T-cell (primary cell): ENCODE measurements at regions not wholly inside any gene's neighbourhood (a gene's known extent, or its start where the extent isn't known, plus 50 kb on each side); places are given as distances from the start of the nearest gene placed in this dataset.

Experiments used
- ATAC-seq, 4 experiments: fragments of 200-7000 bp in 3 of 4; fragments of 150-1000 bp in 1 of 4; cut with Tn5 transposase; replicated peaks in 1 of 4; 1 replicate in 3 of 4; 2 replicates in 1 of 4; pipeline ENCODE4 v1.10.0; 2021; ENCODE audit warnings: moderate library complexity in 3 of 4, mild to moderate bottlenecking in 2 of 4, moderate number of reproducible peaks in 1 of 4
- CTCF ChIA-PET, 2 donors: fragments of 300-600 bp; sonication (Branson Sonifier 250); formaldehyde crosslinking; loops; one replicate each; lab custom pipeline; 2022; ENCODE audit warnings: antibody characterized with exemption in 2 of 2; lab: Charles Lee
- POLR2A ChIA-PET, 2 donors: fragments of 300-600 bp; sonication (Branson Sonifier 250); formaldehyde crosslinking; loops; one replicate each; lab custom pipeline; 2022; ENCODE audit warnings: antibody characterized with exemption in 2 of 2; lab: Charles Lee
- DNase-seq, 35 experiments: peaks; one replicate each; pipeline versions ENCODE4 v3.0.0 to v3.0.0-alpha.2; 2013 to 2023
- H3K27ac ChIP-seq: one replicate; pipeline ENCODE4 v1.5.1; 2013; ENCODE audit warnings: low read length
- H3K27me3 ChIP-seq, 2 experiments: replicated peaks in 1 of 2; 1 replicate in 1 of 2; 2 replicates in 1 of 2; pipeline versions ENCODE4 v1.6.1 to v1.7.0; 2013; ENCODE audit warnings: low read length in 1 of 2, mixed read lengths in 1 of 2; ENCODE audit not compliant: control insufficient read depth in 2 of 2, insufficient read depth in 2 of 2; ENCODE audit errors: extremely low read depth in 1 of 2
- H3K36me3 ChIP-seq, 2 donors: 1 replicate in 1 of 2; 2 replicates in 1 of 2; pipeline versions ENCODE4 v1.6.1 to v1.7.0; 2013; ENCODE audit warnings: low read length in 1 of 2; ENCODE audit not compliant: control insufficient read depth in 2 of 2, insufficient read depth in 1 of 2; ENCODE audit errors: extremely low read depth in 1 of 2
- H3K4me1 ChIP-seq, 2 experiments: 1 replicate in 1 of 2; 2 replicates in 1 of 2; pipeline versions ENCODE4 v1.6.1 to v1.7.0; 2013; ENCODE audit warnings: low read length in 2 of 2, mixed read lengths in 1 of 2; ENCODE audit not compliant: insufficient read depth in 2 of 2, control insufficient read depth in 1 of 2; ENCODE audit errors: extremely low read depth in 1 of 2
- H3K4me3 ChIP-seq, 2 donors: 1 replicate in 1 of 2; 2 replicates in 1 of 2; pipeline versions ENCODE4 v1.5.1 to v1.7.0; 2013; ENCODE audit warnings: mild to moderate bottlenecking in 2 of 2, low read length in 1 of 2, moderate library complexity in 1 of 2; ENCODE audit not compliant: control insufficient read depth in 1 of 2; ENCODE audit errors: extremely low read depth in 1 of 2
- H3K9me3 ChIP-seq: 2 replicates; pipeline ENCODE4 v1.7.0; 2013
- H3K27ac Mint-ChIP-seq, 2 donors: one replicate each; pipeline ENCODE4 v1.8.0; 2020 to 2021; ENCODE audit warnings: mild to moderate bottlenecking in 2 of 2, mixed read lengths in 2 of 2
- H3K27me3 Mint-ChIP-seq, 2 donors: one replicate each; pipeline ENCODE4 v1.8.0; 2021 to 2022; ENCODE audit warnings: mixed read lengths in 2 of 2
- H3K36me3 Mint-ChIP-seq: one replicate; pipeline ENCODE4 v1.8.0; 2021; ENCODE audit warnings: mixed read lengths
- H3K4me1 Mint-ChIP-seq, 3 donors: one replicate each; pipeline ENCODE4 v1.8.0; 2020 to 2022; ENCODE audit warnings: mixed read lengths in 3 of 3, mild to moderate bottlenecking in 1 of 3
- H3K4me3 Mint-ChIP-seq, 3 donors: one replicate each; pipeline ENCODE4 v1.8.0; 2020 to 2022; ENCODE audit warnings: mild to moderate bottlenecking in 3 of 3, mixed read lengths in 3 of 3, moderate library complexity in 3 of 3
- H3K9me3 Mint-ChIP-seq, 3 donors: one replicate each; pipeline ENCODE4 v1.8.0; 2020 to 2022; ENCODE audit warnings: mixed read lengths in 3 of 3
- WGBS: methylation state at CpG from one replicate; pipeline ENCODE4 v1.1.5; 2013; ENCODE audit warnings: missing lambda C conversion rate; ENCODE audit not compliant: insufficient coverage; 5-methylcytosine and 5-hydroxymethylcytosine counted together

GRCh38 chr9:82363198-82363597, 374.6 kb downstream of the SPATA31D1 start:
- Histone ChIP-seq H3K27me3 (no peaks in the 10 kb centered on the region), H3K9me3 (no peaks in the 10 kb centered on the region), H3K4me3 (no peak overlapping the region), H3K36me3 (no peaks in the 10 kb centered on the region), H3K4me1 (no peaks in the 10 kb centered on the region), H3K27ac (no peak overlapping the region)
- Mint-ChIP-seq H3K9me3 (peaks cover 0 to 6% (median 4%) of the 10 kb centered on the region in 3 donors), H3K36me3 (no peaks in the 10 kb centered on the region), H3K27ac (no peak overlapping the region), H3K4me1 (no peaks in the 10 kb centered on the region), H3K4me3 (no peak overlapping the region), H3K27me3 (no peaks in the 10 kb centered on the region)
- DNase-seq: no peak
- ChIA-PET CTCF (interaction anchor here in 1 of 2 donors (0.5 kb wide), 1 partner anchor 564 kb away, joined by 3 read pairs; no protein-coding TSS in a partner anchor), POLR2A (no interaction called here)
- WGBS: no CpG with 5 or more reads among the region's 5 CpGs
- ATAC-seq: no peak

GRCh38 chr9:82363682-82364081, 375.1 kb downstream of the SPATA31D1 start:
- Histone ChIP-seq H3K36me3 (no peaks in the 10 kb centered on the region), H3K4me3 (no peak overlapping the region), H3K27ac (no peak overlapping the region), H3K4me1 (no peaks in the 10 kb centered on the region), H3K9me3 (no peaks in the 10 kb centered on the region), H3K27me3 (no peaks in the 10 kb centered on the region)
- Mint-ChIP-seq H3K4me1 (no peaks in the 10 kb centered on the region), H3K9me3 (peaks cover 0 to 8% (median 6%) of the 10 kb centered on the region in 3 donors), H3K27me3 (no peaks in the 10 kb centered on the region), H3K36me3 (no peaks in the 10 kb centered on the region), H3K4me3 (no peak overlapping the region), H3K27ac (no peak overlapping the region)
- DNase-seq (no peak), ATAC-seq (no peak)
- WGBS: 66% methylated on average over 3 of the region's 5 CpGs
- CTCF ChIA-PET: no interaction called here
- POLR2A ChIA-PET: no interaction called here

GRCh38 chr9:82367016-82367415, 378.4 kb downstream of the SPATA31D1 start:
- no peaks in the 10 kb centered on the region for H3K36me3 Mint-ChIP-seq
- no peaks in the 10 kb centered on the region for H3K27me3 ChIP-seq
- ATAC-seq: no peak
- no peaks in the 10 kb centered on the region for H3K4me1 Mint-ChIP-seq
- no peak overlapping the region for H3K27ac Mint-ChIP-seq
- no peak for DNase-seq
- no peaks in the 10 kb centered on the region for H3K27me3 Mint-ChIP-seq
- no peaks in the 10 kb centered on the region for H3K36me3 ChIP-seq
- no peak overlapping the region for H3K4me3 ChIP-seq
- 71% methylated on average over 1 of the region's 2 CpGs for WGBS
- no peaks in the 10 kb centered on the region for H3K4me1 ChIP-seq
- H3K27ac ChIP-seq: no peak overlapping the region
- POLR2A ChIA-PET: no interaction called here
- H3K9me3 Mint-ChIP-seq: peaks cover 2 to 15% (median 8%) of the 10 kb centered on the region in 3 donors
- no peaks in the 10 kb centered on the region for H3K9me3 ChIP-seq
- no peak overlapping the region for H3K4me3 Mint-ChIP-seq
- CTCF ChIA-PET: no interaction called here

- no peaks in the 10 kb centered on the region for H3K4me1 ChIP-seq
- ChIA-PET POLR2A (no interaction called here), CTCF (no interaction called here)
- Mint-ChIP-seq H3K4me1 (no peaks in the 10 kb centered on the region), H3K4me3 (no peak overlapping the region), H3K27me3 (no peaks in the 10 kb centered on the region), H3K27ac (no peak overlapping the region), H3K36me3 (no peaks in the 10 kb centered on the region), H3K9me3 (peaks cover 2 to 15% (median 11%) of the 10 kb centered on the region in 3 donors)
- no peak overlapping the region for H3K4me3 ChIP-seq
- no peak for ATAC-seq
- H3K9me3 ChIP-seq: no peaks in the 10 kb centered on the region
- no CpG with 5 or more reads among the region's 1 CpG for WGBS
- no peak for DNase-seq
- H3K27ac ChIP-seq: no peak overlapping the region
- H3K27me3 ChIP-seq: no peaks in the 10 kb centered on the region
- no peaks in the 10 kb centered on the region for H3K36me3 ChIP-seq
Observed at GRCh38 chr9:82367929-82368328, 379.4 kb downstream of the SPATA31D1 start.

- H3K4me3 Mint-ChIP-seq: no peak overlapping the region
- no peak overlapping the region for H3K4me3 ChIP-seq
- H3K36me3 Mint-ChIP-seq: no peaks in the 10 kb centered on the region
- no peaks in the 10 kb centered on the region for H3K4me1 ChIP-seq
- CTCF ChIA-PET: interaction anchor here in 1 of 2 donors (0.6 kb wide), 1 partner anchor 273 kb away, joined by 3 read pairs; no protein-coding TSS in a partner anchor
- H3K27me3 ChIP-seq: no peaks in the 10 kb centered on the region
- H3K9me3 Mint-ChIP-seq: peaks cover 4 to 16% (median 15%) of the 10 kb centered on the region in 3 donors
- ATAC-seq (no peak), DNase-seq (no peak)
- no CpG with 5 or more reads among the region's 2 CpGs for WGBS
- H3K36me3 ChIP-seq: no peaks in the 10 kb centered on the region
- H3K4me1 Mint-ChIP-seq: no peaks in the 10 kb centered on the region
- H3K27ac ChIP-seq: no peak overlapping the region
- no peaks in the 10 kb centered on the region for H3K9me3 ChIP-seq
- H3K27me3 Mint-ChIP-seq: no peaks in the 10 kb centered on the region
- POLR2A ChIA-PET: no interaction called here
- H3K27ac Mint-ChIP-seq: no peak overlapping the region
Observed at GRCh38 chr9:82369251-82369945, 380.8 kb downstream of the SPATA31D1 start.

- no peak overlapping the region for H3K27ac ChIP-seq
- WGBS: no CpG with 5 or more reads among the region's 2 CpGs
- H3K27me3 ChIP-seq: no peaks in the 10 kb centered on the region
- H3K4me1 Mint-ChIP-seq: no peaks in the 10 kb centered on the region
- H3K36me3 ChIP-seq: no peaks in the 10 kb centered on the region
- ChIA-PET POLR2A (no interaction called here), CTCF (no interaction called here)
- H3K9me3 Mint-ChIP-seq: peaks cover 9 to 24% (median 15%) of the 10 kb centered on the region in 3 donors
- no peak for DNase-seq
- H3K27ac Mint-ChIP-seq: no peak overlapping the region
- H3K4me3 ChIP-seq: no peak overlapping the region
- ATAC-seq: no peak
- no peak overlapping the region for H3K4me3 Mint-ChIP-seq
- no peaks in the 10 kb centered on the region for H3K4me1 ChIP-seq
- H3K27me3 Mint-ChIP-seq: no peaks in the 10 kb centered on the region
- no peaks in the 10 kb centered on the region for H3K36me3 Mint-ChIP-seq
- H3K9me3 ChIP-seq: no peaks in the 10 kb centered on the region
Observed at GRCh38 chr9:82375041-82375440, 386.5 kb downstream of the SPATA31D1 start.
